Stimulated activated CD4-positive, alpha-beta T cell treated with anti-CD3 and anti-CD28 coated beads, Interleukin-4, amount 100 ng/mL, for 1 hour (primary cell): ENCODE measurements at regions not wholly inside any gene's neighbourhood (a gene's known extent, or its start where the extent isn't known, plus 50 kb on each side); places are given as distances from the start of the nearest gene placed in this dataset.
"Not testable (repeated sequence)": the region's sequence is repeated elsewhere in the genome, so short reads cannot be mapped to it uniquely, and the experiment has no call there.

Source experiments
- DNase-seq: peaks from one replicate; pipeline ENCODE4 v3.0.0-alpha.2; 2020

- DNase-seq, result no peak
Observed at GRCh38 chr10:118463740-118464139, 121.6 kb upstream of the FAM204A start.

DNA sequence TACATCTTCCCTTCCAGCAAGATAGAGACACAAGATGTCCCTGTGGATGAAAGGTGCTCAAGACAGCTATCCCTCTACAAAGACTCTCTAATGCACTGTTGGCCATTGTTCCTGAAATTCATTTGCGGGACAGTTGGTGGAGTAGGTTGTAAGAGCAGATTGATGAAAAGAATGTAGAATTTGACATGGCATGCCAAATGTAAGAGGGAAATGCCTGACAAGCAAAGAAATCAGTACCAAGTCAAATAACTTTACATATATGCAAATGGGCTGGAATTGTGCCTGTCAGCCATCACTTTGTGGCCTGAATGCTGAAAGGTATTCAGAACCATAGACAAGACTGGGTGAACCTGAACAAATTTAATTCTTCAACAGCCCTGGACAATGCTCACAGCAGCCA, 120.3 kb upstream of the FAM204A start:
- no peak for DNase-seq

GRCh38 chr10:118459642-118460193, 117.6 kb upstream of the FAM204A start:
- peak; percentile 44 for DNase-seq

DNA sequence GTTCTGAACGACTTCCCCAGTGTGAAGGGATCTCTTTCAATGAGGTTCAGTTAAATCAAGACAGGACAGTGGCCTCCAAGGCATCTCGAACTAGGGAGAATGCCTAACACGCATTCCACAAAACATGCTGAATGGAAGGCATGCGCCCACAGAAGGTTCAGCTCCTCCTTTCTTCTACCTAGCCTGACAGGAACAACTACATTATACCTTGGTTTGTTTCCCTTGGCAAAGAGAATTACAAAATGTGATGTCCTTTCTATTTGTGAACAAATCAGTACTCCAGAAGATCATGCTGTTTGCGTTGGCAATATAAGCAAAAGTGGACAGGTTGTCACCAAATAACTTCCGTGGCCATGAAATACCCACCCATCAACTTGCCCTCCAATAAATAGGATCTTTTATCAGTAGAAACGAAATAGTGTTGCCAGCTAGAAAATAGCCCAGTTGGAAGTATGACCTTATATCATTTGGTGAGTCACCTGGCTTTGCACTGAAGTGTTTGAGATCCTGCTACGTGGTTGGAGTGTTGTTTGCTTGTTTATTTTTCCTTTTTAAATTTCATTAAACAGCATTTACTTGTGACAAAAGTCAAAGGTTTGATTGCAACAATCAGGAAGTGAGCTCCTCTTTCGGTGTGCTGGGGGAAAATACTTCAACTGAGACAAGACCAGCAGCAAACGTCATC, 117.0 kb upstream of the FAM204A start:
- DNase-seq, result no peak

DNA sequence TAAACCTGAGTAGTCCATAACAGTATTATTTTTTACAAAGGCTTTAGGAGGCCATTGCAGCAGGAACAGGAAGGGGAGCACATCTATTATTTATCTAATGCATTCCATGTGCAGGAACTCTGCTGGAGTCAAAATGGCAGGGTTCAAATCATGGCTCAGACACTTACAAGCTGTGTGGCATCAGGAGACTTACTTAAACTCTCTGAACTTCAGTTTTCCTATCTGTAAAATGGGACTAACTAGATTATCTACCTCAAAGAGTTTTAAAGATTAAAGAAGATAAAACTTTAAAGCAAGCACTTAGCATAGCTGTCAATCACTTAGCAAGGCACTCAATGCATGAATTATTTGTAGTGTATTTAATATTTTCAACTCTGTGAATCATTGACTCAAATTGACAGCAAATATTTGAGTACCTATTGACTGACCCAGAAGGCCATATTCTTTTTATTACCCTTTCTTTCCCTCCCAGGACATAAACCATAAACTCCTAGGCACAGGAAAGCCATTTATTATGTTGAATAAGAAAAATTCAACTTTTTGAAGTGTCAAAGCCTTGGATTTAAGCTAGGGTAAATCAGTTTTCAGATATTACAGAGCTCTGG, 115.8 kb upstream of the FAM204A start:
- DNase-seq, result no peak

DNA sequence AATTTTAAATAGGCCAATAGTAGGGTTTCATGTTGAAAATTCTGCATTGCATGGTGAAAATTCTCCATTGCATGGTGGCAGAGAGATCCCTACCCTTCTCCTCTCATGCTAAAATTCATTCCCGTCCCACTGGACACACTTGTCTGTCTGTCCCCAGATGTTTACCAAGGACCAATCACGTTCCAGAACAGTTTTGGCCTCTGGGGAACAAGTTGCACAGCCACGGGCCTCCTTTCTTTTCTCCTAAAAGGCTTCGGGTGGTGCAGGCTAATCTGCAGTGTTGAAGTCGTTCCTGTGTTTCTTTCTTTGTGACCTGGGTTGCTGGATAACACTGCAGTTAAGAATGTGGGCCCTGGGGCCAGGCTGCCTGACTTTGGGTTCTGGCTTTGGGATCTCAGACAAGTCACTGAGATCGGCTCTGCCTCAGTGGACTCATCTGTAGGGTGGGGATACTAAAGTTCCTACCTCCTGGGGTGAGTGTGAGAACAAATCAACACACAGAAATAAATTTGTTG, 113.1 kb upstream of the FAM204A start:
- DNase-seq, result no peak

- no peak for DNase-seq
Observed at GRCh38 chr10:118454211-118454610, 112.1 kb upstream of the FAM204A start.

DNA sequence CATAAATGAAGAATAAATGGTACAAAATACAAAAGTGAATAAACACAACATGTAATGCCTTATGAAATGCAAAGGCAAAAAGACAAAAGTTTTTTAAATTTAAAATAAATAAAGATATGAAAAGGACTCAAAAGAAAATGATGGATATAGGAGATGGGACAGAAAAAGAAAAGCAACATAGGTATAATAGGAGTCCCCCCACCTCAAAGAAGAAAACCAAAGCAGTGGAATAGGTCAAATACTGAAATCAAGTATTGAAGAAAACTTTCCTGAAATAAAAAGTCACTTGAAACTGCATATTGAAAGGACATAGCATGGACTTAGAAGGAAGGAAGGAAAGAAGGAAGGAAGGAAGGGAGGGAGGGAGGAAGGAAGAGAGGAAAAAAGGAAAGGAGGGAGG, 110.0 kb upstream of the FAM204A start:
- DNase-seq, result no peak

DNA sequence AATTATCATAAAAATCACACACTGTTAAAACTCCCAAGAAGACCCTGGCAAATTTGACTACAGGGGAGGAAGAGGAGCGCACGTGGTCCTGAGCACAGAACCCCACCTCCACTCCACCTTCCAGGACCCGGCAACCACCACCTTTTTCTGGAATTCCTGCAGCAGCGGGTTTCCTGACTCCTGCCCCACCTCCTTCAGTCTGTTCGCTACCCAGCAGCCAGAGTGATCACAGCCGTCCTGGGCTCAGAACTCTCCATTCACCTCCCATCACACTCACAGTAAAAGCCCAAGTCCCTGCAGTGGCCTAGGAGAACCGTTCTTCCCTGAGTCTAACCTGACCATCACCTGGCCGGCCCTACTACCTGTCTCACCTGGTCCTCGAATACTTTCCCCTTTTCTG, 107.4 kb upstream of the FAM204A start:
- no peak for DNase-seq

- DNase-seq, result no peak
Observed at GRCh38 chr10:118448744-118449143, 106.6 kb upstream of the FAM204A start.

DNA sequence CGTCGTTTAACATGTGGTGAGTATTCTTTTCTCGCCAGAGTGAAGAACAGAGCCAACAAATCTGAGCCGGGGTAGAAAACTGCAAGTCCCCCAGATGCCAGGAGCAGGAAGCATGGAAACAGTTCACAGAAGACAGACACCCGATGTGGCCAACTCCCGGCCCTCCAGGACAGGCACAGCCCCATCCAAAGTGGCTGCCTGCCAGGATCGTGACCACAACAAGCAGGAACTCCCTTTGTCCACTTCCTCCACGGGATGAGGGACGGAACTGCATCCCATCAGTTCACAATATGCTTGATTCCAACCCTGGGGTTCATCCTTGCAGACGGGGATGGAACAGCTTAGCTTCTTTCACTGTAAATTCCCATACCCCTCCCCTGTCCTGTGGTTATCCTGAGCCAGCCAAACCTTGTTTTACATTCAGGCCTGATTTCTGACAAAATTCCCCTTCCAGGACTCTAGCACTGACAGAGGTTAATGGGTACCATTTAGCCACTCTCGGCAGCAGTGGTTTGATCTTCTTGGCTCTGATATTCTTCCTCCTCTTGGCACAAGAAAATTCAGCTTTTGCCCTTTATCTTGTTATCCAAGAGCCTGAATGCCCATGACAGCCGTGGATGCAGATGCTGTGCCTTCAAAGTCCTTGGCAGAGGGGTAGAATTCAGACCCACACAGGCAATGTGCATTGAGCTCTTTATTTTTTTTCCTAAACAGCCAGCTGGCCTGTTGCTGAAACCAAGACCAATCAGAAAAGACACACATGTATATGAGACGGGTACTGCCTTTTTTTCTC, 105.5 kb upstream of the FAM204A start:
- no peak for DNase-seq

- no peak for DNase-seq
Observed at GRCh38 chr10:118445535-118445934, 103.4 kb upstream of the FAM204A start.

DNA sequence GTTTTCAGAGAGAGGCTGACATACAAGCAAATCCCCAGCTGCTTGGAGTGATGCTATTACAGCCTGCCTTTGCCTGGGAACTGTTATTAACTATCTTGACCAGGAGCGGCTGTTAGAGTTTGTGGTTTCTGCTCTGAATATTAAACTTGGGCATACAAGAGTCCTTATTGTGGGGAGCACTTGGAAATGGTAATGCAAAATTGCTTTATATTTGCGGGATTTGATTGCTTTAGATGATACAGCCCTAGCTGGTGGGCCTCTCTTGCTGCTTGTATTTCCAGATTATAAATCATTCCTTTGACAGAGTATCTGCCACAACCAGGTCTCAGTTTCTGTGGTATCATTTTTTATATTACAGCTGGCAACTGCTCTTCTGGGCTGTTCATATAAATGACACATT, 101.9 kb upstream of the FAM204A start:
- no peak for DNase-seq

GRCh38 chr10:118442032-118442431, 99.9 kb upstream of the FAM204A start:
- DNase-seq, result no peak

DNA sequence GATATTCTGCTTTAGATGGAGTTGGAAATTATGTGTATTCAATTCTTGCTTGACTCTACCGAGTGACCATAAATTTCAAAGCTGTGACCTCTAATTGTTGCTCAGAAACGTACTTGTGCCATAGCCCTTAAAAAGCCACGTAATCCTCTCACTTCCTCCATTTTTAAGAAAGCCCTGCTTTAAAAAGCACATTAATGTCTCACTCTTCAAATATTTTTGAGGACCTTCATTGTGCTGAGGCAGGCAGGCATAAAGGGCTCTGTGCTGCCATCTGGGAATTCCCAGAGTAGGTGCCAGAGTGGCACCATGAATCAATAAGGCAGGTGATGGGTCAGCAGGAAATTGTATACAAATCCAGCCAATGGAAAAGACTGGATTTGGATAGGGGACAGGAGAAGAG, 97.7 kb upstream of the FAM204A start:
- DNase-seq, result no peak

DNA sequence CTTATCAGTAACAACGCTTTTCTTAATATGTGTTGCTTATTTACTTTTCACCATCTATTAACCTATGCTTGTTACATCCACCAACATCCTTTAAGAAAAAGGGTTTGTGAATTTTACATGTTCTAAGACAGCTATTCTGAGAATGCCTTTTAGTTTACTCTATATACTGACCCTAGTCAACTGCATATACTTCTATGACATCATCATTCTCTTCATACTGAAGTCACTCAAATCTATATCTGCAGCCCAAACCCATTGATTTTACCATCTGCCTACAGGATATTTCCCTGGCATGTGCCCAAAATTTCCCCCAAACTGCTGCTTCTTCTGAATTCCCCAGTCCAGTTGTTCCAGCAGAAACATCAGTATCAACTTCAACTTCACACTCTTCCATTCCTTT, 94.6 kb upstream of the FAM204A start:
- no peak for DNase-seq

GRCh38 chr10:118430190-118430589, 88.1 kb upstream of the FAM204A start:
- DNase-seq, result no peak

DNA sequence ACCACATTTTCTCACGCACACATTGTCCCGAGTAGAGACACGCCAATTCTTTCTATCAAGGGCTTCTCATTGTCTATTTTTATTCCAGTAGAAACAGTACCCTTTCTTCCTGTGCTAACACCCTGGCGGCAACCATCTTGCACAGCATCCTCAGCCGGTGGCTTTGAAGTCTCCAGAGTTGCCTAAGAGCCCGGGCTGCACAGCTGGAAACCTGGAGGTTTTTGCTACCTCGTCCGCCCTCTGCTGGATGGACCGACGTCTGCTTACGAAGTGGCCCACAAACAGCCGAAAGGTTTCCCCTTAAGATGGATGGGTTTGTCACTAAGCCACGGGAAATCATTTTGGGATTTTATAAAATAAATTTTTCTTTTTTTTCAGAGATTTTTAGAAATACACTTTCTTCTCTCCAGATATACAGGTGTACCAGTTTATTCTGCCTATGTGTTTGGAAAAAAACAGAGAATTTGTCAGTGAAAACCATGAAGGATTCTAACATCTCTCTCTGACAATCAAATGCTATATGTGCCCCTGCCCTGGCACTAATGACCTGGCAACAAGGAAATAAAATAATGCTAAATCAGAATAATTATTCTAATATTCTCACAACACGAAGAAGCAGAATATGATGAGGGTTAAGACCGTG, 81.8 kb upstream of the FAM204A start:
- peak; percentile 64 for DNase-seq

DNA sequence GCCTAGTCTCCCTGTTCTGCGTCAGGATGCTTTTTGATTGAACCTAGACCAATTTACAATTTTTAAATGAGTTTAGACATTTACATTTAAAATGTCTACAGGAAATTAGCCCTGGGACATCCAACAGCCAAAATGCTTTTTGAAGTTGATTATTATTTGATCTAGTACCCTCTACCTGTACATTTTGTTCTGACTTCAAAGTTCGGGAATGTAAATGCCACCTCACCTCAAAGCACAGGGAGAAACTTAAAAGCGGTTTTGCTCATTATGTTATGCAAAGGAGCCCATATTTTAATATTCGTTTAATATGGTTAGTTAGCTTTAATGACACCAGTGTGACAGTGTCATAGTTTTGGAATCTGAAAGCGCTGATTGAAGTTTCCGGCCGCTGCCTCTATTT, 80.1 kb upstream of the FAM204A start:
- no peak for DNase-seq

DNA sequence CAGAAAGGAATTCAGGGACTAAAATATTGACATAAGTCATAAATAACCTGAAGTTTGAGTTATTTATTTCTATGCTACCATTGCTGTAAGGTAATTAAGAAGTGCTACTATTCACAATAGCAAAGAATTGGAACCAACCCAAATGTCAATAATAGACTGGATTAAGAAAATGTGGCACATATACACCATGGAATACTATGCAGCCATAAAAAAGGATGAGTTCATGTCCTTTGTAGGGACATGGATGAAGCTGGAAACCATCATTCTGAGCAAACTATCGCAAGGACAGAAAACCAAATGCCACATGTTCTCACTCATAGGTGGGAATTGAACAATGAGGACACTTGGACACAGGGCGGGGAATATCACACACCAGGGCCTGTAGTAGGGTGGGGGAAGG, 77.9 kb upstream of the FAM204A start:
- DNase-seq, result not testable (repeated sequence)

DNA sequence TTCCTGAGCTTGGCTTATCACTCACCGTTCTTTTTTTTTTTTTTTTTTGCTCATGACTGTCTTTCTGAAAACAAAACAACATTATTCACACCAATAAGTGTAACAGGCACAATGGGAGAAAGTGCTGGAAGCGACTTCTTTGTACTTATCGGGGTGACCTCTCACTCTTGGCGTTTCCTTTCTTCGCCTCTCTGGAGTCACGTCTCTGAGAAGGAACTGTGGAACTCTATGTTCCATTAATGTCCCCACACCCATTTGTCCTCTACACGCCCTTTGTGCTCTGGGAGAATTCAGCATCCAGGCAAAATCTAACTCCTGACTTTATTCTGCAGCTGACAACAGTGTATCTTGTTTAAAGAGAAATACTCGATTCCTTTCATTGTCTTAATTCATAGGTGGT, 70.8 kb upstream of the FAM204A start:
- DNase-seq, result no peak

GRCh38 chr10:118412132-118412760, 70.1 kb upstream of the FAM204A start:
- no peak for DNase-seq

DNA sequence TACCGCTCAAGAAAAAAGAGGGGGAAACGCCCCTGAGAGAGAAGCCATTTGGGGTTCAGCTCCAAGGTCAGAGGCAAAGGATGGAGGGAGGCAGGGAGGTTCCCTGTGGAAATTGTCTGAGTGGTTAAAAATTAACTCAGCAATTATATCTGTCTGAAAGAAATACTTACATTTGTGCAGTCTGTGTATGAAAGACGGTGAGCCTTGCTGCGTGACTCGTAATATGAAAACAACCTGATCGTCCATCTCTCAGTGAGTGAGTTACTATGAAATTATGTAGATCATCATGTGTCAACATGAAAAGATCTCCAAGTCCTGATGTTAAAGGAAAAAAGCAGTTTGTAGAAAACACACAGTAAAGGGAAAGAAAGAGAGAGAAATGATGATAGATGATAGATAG, 67.2 kb upstream of the FAM204A start:
- DNase-seq, result no peak
